Suprapubic skin (tissue), 4 donors: ENCODE measurements at regions not wholly inside any gene's neighbourhood (a gene's known extent, or its start where the extent isn't known, plus 50 kb on each side); places are given as distances from the start of the nearest gene placed in this dataset.

Experiments
- DNase-seq, 2 donors: peaks; one replicate each; pipeline ENCODE4 v3.0.0-alpha.2; 2019; ENCODE audit warnings: low spot score in 2 of 2
- H3K27ac ChIP-seq: fragments of 200-600 bp; sonication (generic); one replicate; pipeline ENCODE4 v1.5.1; 2019
- H3K27me3 ChIP-seq: fragments of 200-600 bp; sonication (generic); one replicate; pipeline ENCODE4 v1.5.1; 2019
- H3K36me3 ChIP-seq: fragments of 200-600 bp; sonication (generic); one replicate; pipeline ENCODE4 v1.5.1; 2019
- H3K4me1 ChIP-seq: fragments of 200-600 bp; sonication (generic); one replicate; pipeline ENCODE4 v1.5.1; 2019
- H3K4me3 ChIP-seq: fragments of 200-600 bp; sonication (generic); one replicate; pipeline ENCODE4 v1.5.1; 2019; ENCODE audit warnings: mild to moderate bottlenecking
- H3K9me3 ChIP-seq: fragments of 200-600 bp; sonication (generic); one replicate; pipeline ENCODE4 v1.5.1; 2019
- CTCF ChIP-seq, 2 donors: fragments of 200-600 bp in 1 of 2; fragments of 450-650 bp in 1 of 2; sonication (generic) in 1 of 2; IDR thresholded peaks; one replicate each; pipeline ENCODE4 v1.5.1; 2016 to 2019; ENCODE audit warnings: antibody characterized with exemption in 2 of 2, mild to moderate bottlenecking in 1 of 2, moderate library complexity in 1 of 2
- EP300 ChIP-seq: sonication (generic); formaldehyde crosslinking; IDR thresholded peaks from one replicate; pipeline ENCODE4 v1.6.1; 2017; ENCODE audit warnings: antibody characterized with exemption
- POLR2A ChIP-seq, 2 donors: fragments of 450-650 bp; IDR thresholded peaks; one replicate each; pipeline ENCODE4 v1.6.1; 2017; ENCODE audit warnings: antibody characterized with exemption in 2 of 2, mild to moderate bottlenecking in 2 of 2, moderate library complexity in 2 of 2
- POLR2AphosphoS5 ChIP-seq, 3 donors: sonication (generic); formaldehyde crosslinking; IDR thresholded peaks; one replicate each; pipeline ENCODE4 v1.6.1; 2017; ENCODE audit warnings: antibody characterized with exemption in 3 of 3
- WGBS: methylation state at CpG from one replicate; pipeline ENCODE4 v1.1.5; 2018; 5-methylcytosine and 5-hydroxymethylcytosine counted together

- no peak for DNase-seq
- peaks cover 2% of the 10 kb centered on the region for H3K27me3 ChIP-seq
- peak overlapping the region; percentile 53 for H3K4me3 ChIP-seq
- TF ChIP-seq CTCF (IDR thresholded peaks at IDR 0.05) (no peak), EP300 (no peak), POLR2A (IDR thresholded peaks at IDR 0.05) (no peak), POLR2AphosphoS5 (IDR thresholded peaks at IDR 0.05) (no peak)
- WGBS, result 50% methylated on average over 17 of the region's 17 CpGs
- no peaks in the 10 kb centered on the region for H3K9me3 ChIP-seq
- H3K4me1 ChIP-seq, result peaks cover 39% of the 10 kb centered on the region
- no peaks in the 10 kb centered on the region for H3K36me3 ChIP-seq
- H3K27ac ChIP-seq, result no peak overlapping the region
Measured at GRCh38 chr1:201647722-201648065, 108.8 kb downstream of the NAV1 start.

GRCh38 chr1:201648066-201648906 is 109.4 kb downstream of the NAV1 start:
- peaks cover 2% of the 10 kb centered on the region for H3K27me3 ChIP-seq
- peak overlapping the region; percentile 53 for H3K4me3 ChIP-seq
- H3K4me1 ChIP-seq, result peaks cover 39% of the 10 kb centered on the region
- TF ChIP-seq EP300 (no peak), CTCF (IDR thresholded peaks at IDR 0.05) (no peak), POLR2A (IDR thresholded peaks at IDR 0.05) (no peak), POLR2AphosphoS5 (IDR thresholded peaks at IDR 0.05) (no peak)
- no peaks in the 10 kb centered on the region for H3K9me3 ChIP-seq
- no peaks in the 10 kb centered on the region for H3K36me3 ChIP-seq
- peak; percentile 74 to 81 for DNase-seq
- H3K27ac ChIP-seq, result peak overlapping the region; percentile 1
- 3% methylated on average over 49 of the region's 81 CpGs for WGBS

- no peak for TF ChIP-seq EP300
- TF ChIP-seq CTCF (IDR thresholded peaks at IDR 0.05), result no peak
- no peak for TF ChIP-seq POLR2AphosphoS5 (IDR thresholded peaks at IDR 0.05)
- TF ChIP-seq POLR2A (IDR thresholded peaks at IDR 0.05), result no peak
- H3K4me3 ChIP-seq, result peak overlapping the region; percentile 53
- peak in 1 of 2 donors; percentile 71 for DNase-seq
- H3K27me3 ChIP-seq, result peaks cover 2% of the 10 kb centered on the region
- peaks cover 39% of the 10 kb centered on the region for H3K4me1 ChIP-seq
- no peaks in the 10 kb centered on the region for H3K9me3 ChIP-seq
- 42% methylated on average over 15 of the region's 52 CpGs for WGBS
- peak overlapping the region; percentile 1 for H3K27ac ChIP-seq
- H3K36me3 ChIP-seq, result no peaks in the 10 kb centered on the region
Measured at GRCh38 chr1:201648907-201649721, 110.2 kb downstream of the NAV1 start.

GRCh38 chr1:201649761-201650622 is 111.1 kb downstream of the NAV1 start:
- H3K27ac ChIP-seq, result peak overlapping the region; percentile 55
- H3K27me3 ChIP-seq, result peaks cover 2% of the 10 kb centered on the region
- no peak for TF ChIP-seq POLR2A (IDR thresholded peaks at IDR 0.05)
- peaks cover 39% of the 10 kb centered on the region for H3K4me1 ChIP-seq
- no peaks in the 10 kb centered on the region for H3K9me3 ChIP-seq
- H3K36me3 ChIP-seq, result no peaks in the 10 kb centered on the region
- peak overlapping the region; percentile 53 for H3K4me3 ChIP-seq
- DNase-seq, result peak; percentile 87 to 91
- WGBS, result 30% methylated on average over 24 of the region's 64 CpGs

GRCh38 chr1:201650623-201650933 is 111.7 kb downstream of the NAV1 start:
- Histone ChIP-seq H3K27ac (peak overlapping the region; percentile 55), H3K4me3 (peak overlapping the region; percentile 53), H3K27me3 (peaks cover 2% of the 10 kb centered on the region), H3K36me3 (no peaks in the 10 kb centered on the region), H3K4me1 (peaks cover 42% of the 10 kb centered on the region), H3K9me3 (no peaks in the 10 kb centered on the region)
- WGBS, result 50% methylated on average over 11 of the region's 11 CpGs
- no peak for TF ChIP-seq EP300
- no peak for TF ChIP-seq POLR2AphosphoS5 (IDR thresholded peaks at IDR 0.05)
- TF ChIP-seq CTCF (IDR thresholded peaks at IDR 0.05), result no peak
- TF ChIP-seq POLR2A (IDR thresholded peaks at IDR 0.05), result no peak
- no peak for DNase-seq
